ENCODE measurements at regions not wholly inside any gene's neighbourhood (a gene's known extent, or its start where the extent isn't known, plus 50 kb on each side); places are given as distances from the start of the nearest gene placed in this dataset.

DNA sequence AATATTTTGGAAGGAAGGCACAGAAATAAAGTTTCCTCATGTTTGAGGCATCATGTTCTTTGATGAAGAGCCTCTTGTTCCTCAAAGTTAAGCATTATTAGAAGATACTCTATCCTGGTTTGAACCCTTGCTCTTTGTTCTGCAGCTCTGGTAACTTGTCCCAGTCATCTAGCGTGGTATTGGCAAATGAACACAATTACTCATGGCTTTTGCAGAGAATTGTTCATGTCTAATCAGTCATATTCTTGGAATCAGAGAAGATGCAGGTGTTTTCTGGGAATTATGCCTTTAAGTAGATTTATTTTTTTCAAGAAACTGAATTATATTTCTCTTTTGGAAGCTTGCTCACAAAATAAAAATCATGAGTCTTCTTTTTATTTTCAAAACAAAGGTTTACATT, 52.9 kb upstream of the HPGDS start:
- Histone ChIP-seq H3K4me3 (ENCODE audit: low read length) (no peak overlapping the region), H3K27me3 (ENCODE audit: control insufficient read depth in 1 of 2, insufficient read depth in 2 of 2, low read length in 2 of 2) (no peaks in the 10 kb centered on the region), H3K4me1 (ENCODE audit: insufficient read depth, low read length) (no peaks in the 10 kb centered on the region), H3K27ac (ENCODE audit: low read depth in 1 of 2, low read length in 2 of 2) (no peak overlapping the region), H3K36me3 (ENCODE audit: insufficient read depth, low read length) (no peaks in the 10 kb centered on the region), H3K9me3 (ENCODE audit: control insufficient read depth in 1 of 2, insufficient read depth in 1 of 2, low read length in 2 of 2) (no peaks in the 10 kb centered on the region)
- no peak for DNase-seq
- Mint-ChIP-seq H3K27me3 (no peaks in the 10 kb centered on the region), H3K4me1 (ENCODE audit: low read depth) (no peaks in the 10 kb centered on the region), H3K4me3 (no peak overlapping the region), H3K36me3 (ENCODE audit: low read depth) (no peaks in the 10 kb centered on the region), H3K27ac (no peak overlapping the region), H3K9me3 (no peaks in the 10 kb centered on the region)
- ChIA-PET POLR2A (no interaction called here), CTCF (no interaction called here)
- intact Hi-C loops (cut with DNase I, micrococcal nuclease): no loop called here
- TF ChIP-seq, protein P1, sequence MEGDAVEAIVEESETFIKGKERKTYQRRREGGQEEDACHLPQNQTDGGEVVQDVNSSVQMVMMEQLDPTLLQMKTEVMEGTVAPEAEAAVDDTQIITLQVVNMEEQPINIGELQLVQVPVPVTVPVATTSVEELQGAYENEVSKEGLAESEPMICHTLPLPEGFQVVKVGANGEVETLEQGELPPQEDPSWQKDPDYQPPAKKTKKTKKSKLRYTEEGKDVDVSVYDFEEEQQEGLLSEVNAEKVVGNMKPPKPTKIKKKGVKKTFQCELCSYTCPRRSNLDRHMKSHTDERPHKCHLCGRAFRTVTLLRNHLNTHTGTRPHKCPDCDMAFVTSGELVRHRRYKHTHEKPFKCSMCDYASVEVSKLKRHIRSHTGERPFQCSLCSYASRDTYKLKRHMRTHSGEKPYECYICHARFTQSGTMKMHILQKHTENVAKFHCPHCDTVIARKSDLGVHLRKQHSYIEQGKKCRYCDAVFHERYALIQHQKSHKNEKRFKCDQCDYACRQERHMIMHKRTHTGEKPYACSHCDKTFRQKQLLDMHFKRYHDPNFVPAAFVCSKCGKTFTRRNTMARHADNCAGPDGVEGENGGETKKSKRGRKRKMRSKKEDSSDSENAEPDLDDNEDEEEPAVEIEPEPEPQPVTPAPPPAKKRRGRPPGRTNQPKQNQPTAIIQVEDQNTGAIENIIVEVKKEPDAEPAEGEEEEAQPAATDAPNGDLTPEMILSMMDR (IDR thresholded peaks at IDR 0.05): no peak
- ATAC-seq (ENCODE audit: poor library complexity): no peak

DNA sequence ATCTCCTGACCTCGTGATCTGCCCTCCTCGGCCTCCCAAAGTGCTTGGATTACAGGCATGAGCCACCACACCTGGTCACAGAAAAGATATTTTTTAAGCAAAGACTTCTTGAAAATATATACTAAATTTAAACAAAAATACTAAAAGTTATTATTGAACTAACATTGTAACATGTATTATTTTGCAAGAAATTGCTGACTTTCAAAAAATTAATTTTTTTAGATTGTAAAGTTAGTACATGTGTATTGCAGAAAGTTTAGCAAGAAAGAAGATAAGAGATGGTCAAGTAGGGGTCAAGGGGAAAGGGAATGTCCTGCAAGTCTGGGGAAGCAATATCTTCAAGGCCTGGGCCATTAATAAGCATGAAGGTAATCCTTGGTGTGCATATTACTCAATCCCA, 54.3 kb upstream of the HPGDS start:
- no peaks in the 10 kb centered on the region for H3K36me3 ChIP-seq (ENCODE audit: insufficient read depth, low read length)
- H3K4me3 Mint-ChIP-seq: no peak overlapping the region
- no peaks in the 10 kb centered on the region for H3K4me1 ChIP-seq (ENCODE audit: insufficient read depth, low read length)
- no peaks in the 10 kb centered on the region for H3K27me3 ChIP-seq (ENCODE audit: control insufficient read depth in 1 of 2, insufficient read depth in 2 of 2, low read length in 2 of 2)
- no peaks in the 10 kb centered on the region for H3K9me3 Mint-ChIP-seq
- intact Hi-C loops (cut with DNase I, micrococcal nuclease): no loop called here
- ChIA-PET POLR2A (no interaction called here), CTCF (no interaction called here)
- no peak overlapping the region for H3K27ac ChIP-seq (ENCODE audit: low read depth in 1 of 2, low read length in 2 of 2)
- no peaks in the 10 kb centered on the region for H3K4me1 Mint-ChIP-seq (ENCODE audit: low read depth)
- ATAC-seq (ENCODE audit: poor library complexity) (no peak), DNase-seq (no peak)
- H3K27ac Mint-ChIP-seq: no peak overlapping the region
- TF ChIP-seq, protein P1 (IDR thresholded peaks at IDR 0.05): no peak
- no peaks in the 10 kb centered on the region for H3K27me3 Mint-ChIP-seq
- no peaks in the 10 kb centered on the region for H3K36me3 Mint-ChIP-seq (ENCODE audit: low read depth)
- H3K4me3 ChIP-seq (ENCODE audit: low read length): no peak overlapping the region
- H3K9me3 ChIP-seq (ENCODE audit: control insufficient read depth in 1 of 2, insufficient read depth in 1 of 2, low read length in 2 of 2): no peaks in the 10 kb centered on the region

DNA sequence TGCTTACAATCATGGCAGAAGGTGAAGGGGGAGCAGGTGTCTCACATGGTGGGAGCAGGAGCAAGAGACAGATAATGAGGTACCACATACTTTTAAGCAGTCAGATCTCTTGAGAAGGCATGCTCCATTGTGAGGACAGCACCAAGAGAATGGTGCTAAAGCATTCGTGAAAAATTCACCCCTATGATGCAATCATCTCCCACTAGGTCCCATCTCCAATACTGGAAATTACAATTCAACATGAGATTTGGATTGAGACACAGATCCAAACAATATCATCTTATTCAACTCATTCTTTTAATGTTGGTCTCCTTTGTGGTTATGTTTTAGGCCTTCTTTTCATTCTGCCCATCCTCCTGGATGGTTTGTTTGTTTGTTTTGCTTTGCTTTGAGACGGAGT, 54.1 kb upstream of the PDLIM5 start:
- no peaks in the 10 kb centered on the region for H3K36me3 Mint-ChIP-seq (ENCODE audit: low read depth)
- H3K4me1 ChIP-seq (ENCODE audit: insufficient read depth, low read length): no peaks in the 10 kb centered on the region
- intact Hi-C loops (cut with DNase I, micrococcal nuclease): no loop called here
- ChIA-PET CTCF (no interaction called here), POLR2A (no interaction called here)
- H3K27me3 ChIP-seq (ENCODE audit: control insufficient read depth in 1 of 2, insufficient read depth in 2 of 2, low read length in 2 of 2): no peaks in the 10 kb centered on the region
- no peaks in the 10 kb centered on the region for H3K36me3 ChIP-seq (ENCODE audit: insufficient read depth, low read length)
- H3K4me3 Mint-ChIP-seq: no peak overlapping the region
- no peaks in the 10 kb centered on the region for H3K27me3 Mint-ChIP-seq
- H3K27ac Mint-ChIP-seq: no peak overlapping the region
- H3K4me3 ChIP-seq (ENCODE audit: low read length): no peak overlapping the region
- no peak for ATAC-seq (ENCODE audit: poor library complexity)
- no peak for DNase-seq
- H3K9me3 Mint-ChIP-seq: no peaks in the 10 kb centered on the region
- TF ChIP-seq, protein P1 (IDR thresholded peaks at IDR 0.05): no peak
- no peak overlapping the region for H3K27ac ChIP-seq (ENCODE audit: low read depth in 1 of 2, low read length in 2 of 2)
- no peaks in the 10 kb centered on the region for H3K9me3 ChIP-seq (ENCODE audit: control insufficient read depth in 1 of 2, insufficient read depth in 1 of 2, low read length in 2 of 2)
- no peaks in the 10 kb centered on the region for H3K4me1 Mint-ChIP-seq (ENCODE audit: low read depth)

Measured in CD4-positive, alpha-beta T cell (primary cell).